PFSK-1 (cell line): ENCODE measurements at regions not wholly inside any gene's neighbourhood (a gene's known extent, or its start where the extent isn't known, plus 50 kb on each side); places are given as distances from the start of the nearest gene placed in this dataset.

Source experiments
- POLR2AphosphoS5 ChIP-seq: IDR thresholded peaks from 2 replicates; pipeline ENCODE4 v1.6.1; 2012; ENCODE audit warnings: low read depth, mild to moderate bottlenecking, control low read depth, low read length, moderate library complexity
- TAF1 ChIP-seq: IDR thresholded peaks from 2 replicates; pipeline ENCODE4 v1.6.1; 2012; ENCODE audit warnings: low read length, control low read depth, borderline replicate concordance; ENCODE audit not compliant: insufficient read depth

DNA sequence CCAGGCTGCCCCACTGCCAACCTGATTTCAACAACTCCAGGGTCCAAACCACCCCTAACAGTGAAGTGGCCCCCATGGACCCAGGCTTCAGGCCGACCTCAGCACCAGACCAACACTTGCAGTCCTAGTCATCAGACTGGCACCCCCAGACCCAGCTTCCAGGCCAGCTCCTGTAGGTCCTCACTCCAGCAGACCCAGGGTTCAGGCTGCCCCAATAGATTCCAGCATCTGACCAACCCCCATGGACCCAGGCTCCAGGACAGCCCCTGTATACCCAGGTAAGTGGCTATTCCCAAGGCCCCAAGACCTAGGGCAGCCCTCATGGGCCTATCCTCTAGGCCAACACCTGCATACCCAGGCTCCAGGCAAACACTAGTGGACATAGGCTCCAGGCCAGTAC lies 193.8 kb upstream of the OBI1 start:
- TF ChIP-seq POLR2AphosphoS5 (no peak), TAF1 (no peak)
